Daoy (cell line): ENCODE measurements at regions not wholly inside any gene's neighbourhood (a gene's known extent, or its start where the extent isn't known, plus 50 kb on each side); places are given as distances from the start of the nearest gene placed in this dataset.

Experiments used
- DNase-seq: peaks from one replicate; pipeline ENCODE4 v3.0.0-alpha.2; 2015; ENCODE audit warnings: low read depth

- DNase-seq = no peak
Observed at GRCh38 chr13:58773280-58773859, 1141.8 kb downstream of the PCDH17 start.

- no peak for DNase-seq
Observed at GRCh38 chr13:58782736-58783135, 1151.2 kb downstream of the PCDH17 start.

- no peak for DNase-seq
Observed at GRCh38 chr13:58792854-58793253, 1161.3 kb downstream of the PCDH17 start.

- no peak for DNase-seq
Observed at GRCh38 chr13:58795715-58796114, 1164.2 kb downstream of the PCDH17 start.

- no peak for DNase-seq
Observed at GRCh38 chr13:58804832-58805231, 1173.3 kb downstream of the PCDH17 start.

- no peak for DNase-seq
Observed at GRCh38 chr13:58806401-58806800, 1174.9 kb downstream of the PCDH17 start.

- no peak for DNase-seq
Observed at GRCh38 chr13:58823701-58824100, 1192.2 kb downstream of the PCDH17 start.

GRCh38 chr13:58827904-58828303, 1196.4 kb downstream of the PCDH17 start:
- no peak for DNase-seq

GRCh38 chr13:58830841-58831240, 1199.3 kb downstream of the PCDH17 start:
- no peak for DNase-seq

GRCh38 chr13:58838615-58839014, 1207.1 kb downstream of the PCDH17 start:
- DNase-seq = no peak

- no peak for DNase-seq
Observed at GRCh38 chr13:58843071-58843470, 1211.5 kb downstream of the PCDH17 start.

GRCh38 chr13:58843567-58843966, 1212.0 kb downstream of the PCDH17 start:
- DNase-seq = no peak

GRCh38 chr13:58850161-58850560, 1218.6 kb downstream of the PCDH17 start:
- no peak for DNase-seq

GRCh38 chr13:58852076-58852475, 1220.5 kb downstream of the PCDH17 start:
- no peak for DNase-seq

GRCh38 chr13:58855283-58855682, 1223.7 kb downstream of the PCDH17 start:
- no peak for DNase-seq

- DNase-seq = no peak
Observed at GRCh38 chr13:58858870-58859371, 1227.4 kb downstream of the PCDH17 start.

GRCh38 chr13:58865286-58865685, 1233.7 kb downstream of the PCDH17 start:
- DNase-seq = no peak

- no peak for DNase-seq
Observed at GRCh38 chr13:58869566-58869965, 1238.0 kb downstream of the PCDH17 start.

GRCh38 chr13:58876473-58876872, 1244.9 kb downstream of the PCDH17 start:
- DNase-seq = no peak

GRCh38 chr13:58879114-58879513, 1247.6 kb downstream of the PCDH17 start:
- DNase-seq = no peak

- no peak for DNase-seq
Observed at GRCh38 chr13:58882516-58882915, 1251.0 kb downstream of the PCDH17 start.

GRCh38 chr13:58883405-58883804, 1251.9 kb downstream of the PCDH17 start:
- DNase-seq = no peak

- DNase-seq = no peak
Observed at GRCh38 chr13:58884353-58885209, 1253.0 kb downstream of the PCDH17 start.
